ENCODE measurements at regions not wholly inside any gene's neighbourhood (a gene's known extent, or its start where the extent isn't known, plus 50 kb on each side); places are given as distances from the start of the nearest gene placed in this dataset.

- DNase-seq (no peak), ATAC-seq (no peak)
- H3K4me3 ChIP-seq, result no peak overlapping the region
- intact Hi-C loops (cut with DNase I), result no loop called here
- no peaks in the 10 kb centered on the region for H3K9me3 ChIP-seq
- no peak overlapping the region for H3K27ac ChIP-seq
- TF ChIP-seq CTCF (IDR thresholded peaks at IDR 0.05) (no peak), POLR2A (IDR thresholded peaks at IDR 0.05) (no peak)
- no peaks in the 10 kb centered on the region for H3K4me1 ChIP-seq
- H3K27me3 ChIP-seq, result no peaks in the 10 kb centered on the region
- H3K36me3 ChIP-seq (replicated peaks in 1 of 2; ENCODE audit: insufficient read depth in 1 of 2, low read depth in 2 of 2), result no peaks in the 10 kb centered on the region
Measured at GRCh38 chr9:106356924-106357323, 506.0 kb upstream of the ZNF462 start.

GRCh38 chr9:106358331-106358730, 504.6 kb upstream of the ZNF462 start:
- Histone ChIP-seq H3K9me3 (no peaks in the 10 kb centered on the region), H3K27me3 (no peaks in the 10 kb centered on the region), H3K4me1 (no peaks in the 10 kb centered on the region), H3K36me3 (replicated peaks in 1 of 2; ENCODE audit: insufficient read depth in 1 of 2, low read depth in 2 of 2) (no peaks in the 10 kb centered on the region), H3K4me3 (no peak overlapping the region), H3K27ac (no peak overlapping the region)
- intact Hi-C loops (cut with DNase I), result no loop called here
- ATAC-seq, result no peak
- DNase-seq, result no peak
- 57 to 91% methylated on average over 1 of the region's 1 CpG for WGBS, 2 donors
- no peak for TF ChIP-seq CTCF (IDR thresholded peaks at IDR 0.05)
- no peak for TF ChIP-seq POLR2A (IDR thresholded peaks at IDR 0.05)

DNA sequence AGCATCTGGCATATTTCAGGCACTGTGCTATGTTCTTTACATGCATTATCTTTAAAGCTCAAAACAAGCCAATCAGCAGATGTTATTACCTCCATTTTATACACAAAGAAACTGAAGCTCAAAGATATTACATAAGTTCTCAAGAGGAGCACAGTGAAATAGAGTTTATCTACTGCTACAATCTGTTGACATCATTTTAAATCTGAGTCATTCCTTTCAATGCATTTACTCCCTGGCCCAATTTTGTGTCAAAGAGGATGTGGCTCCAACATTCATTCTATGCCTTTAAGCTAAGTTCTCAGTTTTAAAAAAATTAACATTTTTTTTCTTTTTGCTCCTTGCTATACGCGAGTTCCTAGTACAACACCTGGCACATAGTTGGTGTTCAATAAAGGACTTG, 486.3 kb upstream of the ZNF462 start:
- intact Hi-C loops (cut with DNase I), result no loop called here
- Histone ChIP-seq H3K4me1 (no peaks in the 10 kb centered on the region), H3K27me3 (no peaks in the 10 kb centered on the region), H3K36me3 (replicated peaks in 1 of 2; ENCODE audit: insufficient read depth in 1 of 2, low read depth in 2 of 2) (no peaks in the 10 kb centered on the region), H3K4me3 (no peak overlapping the region), H3K9me3 (no peaks in the 10 kb centered on the region), H3K27ac (no peak overlapping the region)
- DNase-seq (no peak), ATAC-seq (no peak)
- TF ChIP-seq CTCF (IDR thresholded peaks at IDR 0.05), result no peak
- no peak for TF ChIP-seq POLR2A (IDR thresholded peaks at IDR 0.05)
- WGBS, 2 donors, result 81 to 90% methylated on average over 2 of the region's 2 CpGs

GRCh38 chr9:106383072-106383471, 479.9 kb upstream of the ZNF462 start:
- DNase-seq (no peak), ATAC-seq (no peak)
- H3K9me3 ChIP-seq, result no peaks in the 10 kb centered on the region
- intact Hi-C loops (cut with DNase I), result no loop called here
- H3K36me3 ChIP-seq (replicated peaks in 1 of 2; ENCODE audit: insufficient read depth in 1 of 2, low read depth in 2 of 2), result no peaks in the 10 kb centered on the region
- H3K27me3 ChIP-seq, result no peaks in the 10 kb centered on the region
- 45 to 50% methylated on average over 4 of the region's 4 CpGs for WGBS, 2 donors
- H3K4me3 ChIP-seq, result no peak overlapping the region
- H3K27ac ChIP-seq, result no peak overlapping the region
- TF ChIP-seq CTCF (IDR thresholded peaks at IDR 0.05) (no peak), POLR2A (IDR thresholded peaks at IDR 0.05) (no peak)
- H3K4me1 ChIP-seq, result no peaks in the 10 kb centered on the region

DNA sequence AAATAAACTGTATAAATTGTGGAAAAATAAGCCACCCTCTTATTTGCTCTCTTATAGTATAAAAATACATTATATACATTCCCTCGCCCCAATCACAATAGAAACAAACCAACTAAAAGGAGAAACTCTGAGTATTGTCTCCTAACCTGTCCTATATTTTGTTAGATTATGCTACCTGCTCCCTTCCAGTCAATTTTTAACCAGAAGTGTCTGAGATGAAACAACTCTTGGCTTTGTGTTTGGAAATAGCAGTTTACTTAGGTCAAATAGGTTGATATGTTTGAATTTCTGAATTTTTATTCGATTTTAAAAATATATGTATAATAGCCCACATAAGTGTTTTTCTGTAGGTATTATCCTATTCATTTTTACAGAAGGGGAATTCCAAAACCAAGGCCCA, 475.0 kb upstream of the ZNF462 start:
- no peak for ATAC-seq
- no peaks in the 10 kb centered on the region for H3K9me3 ChIP-seq
- intact Hi-C loops (cut with DNase I), result no loop called here
- no peaks in the 10 kb centered on the region for H3K36me3 ChIP-seq (replicated peaks in 1 of 2; ENCODE audit: insufficient read depth in 1 of 2, low read depth in 2 of 2)
- H3K27ac ChIP-seq, result no peak overlapping the region
- no peaks in the 10 kb centered on the region for H3K4me1 ChIP-seq
- H3K27me3 ChIP-seq, result no peaks in the 10 kb centered on the region
- DNase-seq, result no peak
- 34 to 40% methylated on average over 2 of the region's 2 CpGs for WGBS, 2 donors
- no peak overlapping the region for H3K4me3 ChIP-seq
- TF ChIP-seq CTCF (IDR thresholded peaks at IDR 0.05) (no peak), POLR2A (IDR thresholded peaks at IDR 0.05) (no peak)
